ENCODE measurements at regions not wholly inside any gene's neighbourhood (a gene's known extent, or its start where the extent isn't known, plus 50 kb on each side); places are given as distances from the start of the nearest gene placed in this dataset.
"Not testable (repeated sequence)": the region's sequence is repeated elsewhere in the genome, so short reads cannot be mapped to it uniquely, and the experiment has no call there.

GRCh38 chr17:15860774-15861173 is 84.2 kb upstream of the ADORA2B start:
- not testable (repeated sequence) for DNase-seq (ENCODE audit: low read depth)

GRCh38 chr17:15864061-15864460 is 80.9 kb upstream of the ADORA2B start:
- DNase-seq (ENCODE audit: low read depth) = not testable (repeated sequence)

- DNase-seq (ENCODE audit: low read depth) = not testable (repeated sequence)
Measured at GRCh38 chr17:15864472-15864871, 80.5 kb upstream of the ADORA2B start.

GRCh38 chr17:15866015-15866414 is 78.9 kb upstream of the ADORA2B start:
- DNase-seq (ENCODE audit: low read depth) = not testable (repeated sequence)

- not testable (repeated sequence) for DNase-seq (ENCODE audit: low read depth)
Measured at GRCh38 chr17:15867331-15867730, 77.6 kb upstream of the ADORA2B start.

- DNase-seq (ENCODE audit: low read depth) = not testable (repeated sequence)
Measured at GRCh38 chr17:15869868-15870267, 75.1 kb upstream of the ADORA2B start.

- DNase-seq (ENCODE audit: low read depth) = not testable (repeated sequence)
Measured at GRCh38 chr17:15872677-15873076, 72.3 kb upstream of the ADORA2B start.

- not testable (repeated sequence) for DNase-seq (ENCODE audit: low read depth)
Measured at GRCh38 chr17:15877882-15878500, 66.9 kb upstream of the ADORA2B start.

- DNase-seq (ENCODE audit: low read depth) = no peak
Measured at GRCh38 chr17:15882058-15882720, 62.7 kb upstream of the ADORA2B start.

- DNase-seq (ENCODE audit: low read depth) = no peak
Measured at GRCh38 chr17:15882777-15883176, 62.2 kb upstream of the ADORA2B start.

- DNase-seq (ENCODE audit: low read depth) = peak; percentile 89
Measured at GRCh38 chr17:15883617-15884111, 61.3 kb upstream of the ADORA2B start.

GRCh38 chr17:15884731-15885130 is 60.2 kb upstream of the ADORA2B start:
- DNase-seq (ENCODE audit: low read depth) = no peak

GRCh38 chr17:15885770-15886169 is 59.2 kb upstream of the ADORA2B start:
- DNase-seq (ENCODE audit: low read depth) = no peak

- DNase-seq (ENCODE audit: low read depth) = no peak
Measured at GRCh38 chr17:15886221-15886620, 58.7 kb upstream of the ADORA2B start.

- no peak for DNase-seq (ENCODE audit: low read depth)
Measured at GRCh38 chr17:15886804-15887203, 58.1 kb upstream of the ADORA2B start.

GRCh38 chr17:15888436-15888835 is 56.5 kb upstream of the ADORA2B start:
- DNase-seq (ENCODE audit: low read depth) = no peak

GRCh38 chr17:15890279-15890892 is 54.5 kb upstream of the ADORA2B start:
- no peak for DNase-seq (ENCODE audit: low read depth)

- no peak for DNase-seq (ENCODE audit: low read depth)
Measured at GRCh38 chr17:15891318-15891717, 53.6 kb upstream of the ADORA2B start.

GRCh38 chr17:15892244-15892643 is 52.7 kb upstream of the ADORA2B start:
- no peak for DNase-seq (ENCODE audit: low read depth)

GRCh38 chr17:15892731-15893657 is 51.9 kb upstream of the ADORA2B start:
- no peak for DNase-seq (ENCODE audit: low read depth)

- DNase-seq (ENCODE audit: low read depth) = no peak
Measured at GRCh38 chr17:15893658-15894024, 51.3 kb upstream of the ADORA2B start.

Data from HT1080 (cell line).